ENCODE measurements at regions not wholly inside any gene's neighbourhood (a gene's known extent, or its start where the extent isn't known, plus 50 kb on each side); places are given as distances from the start of the nearest gene placed in this dataset.

- TF ChIP-seq CTCF (IDR thresholded peaks at IDR 0.05; ENCODE audit: low read length) (no peak), EZH2 (optimal IDR thresholded peaks at IDR 0.05; ENCODE audit: low read depth, low read length) (no peak)
These were observed 241.5 kb upstream of the ANKRD50 start for GRCh38 chr4:124954046-124954445.
